Activated CD4-positive, alpha-beta T cell treated with anti-CD3 and anti-CD28 coated beads, Interleukin-2, amount 50 U/mL, for 1 hour (primary cell): ENCODE measurements at regions not wholly inside any gene's neighbourhood (a gene's known extent, or its start where the extent isn't known, plus 50 kb on each side); places are given as distances from the start of the nearest gene placed in this dataset.
"Not testable (repeated sequence)": the region's sequence is repeated elsewhere in the genome, so short reads cannot be mapped to it uniquely, and the experiment has no call there.

Source experiments
- DNase-seq: peaks from one replicate; pipeline ENCODE4 v3.0.0-alpha.2; 2020

DNA sequence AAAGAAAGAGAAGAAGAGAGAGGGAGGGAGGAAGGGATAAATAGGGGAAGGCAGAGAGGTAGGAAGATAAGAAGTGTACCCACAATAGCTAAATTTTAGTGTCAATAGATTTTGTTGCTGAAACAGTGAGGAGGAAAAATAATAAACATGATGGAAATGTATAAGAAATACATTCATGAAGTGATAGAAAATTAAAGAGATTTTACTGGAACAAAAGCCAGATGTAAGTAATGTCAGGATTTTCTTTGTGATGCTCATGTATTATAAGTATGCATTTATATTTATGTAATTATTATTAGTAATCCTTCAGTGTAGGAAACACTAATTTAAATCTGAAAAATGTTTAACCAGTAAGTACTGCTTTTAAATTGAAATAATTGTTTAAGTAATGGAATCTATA is 1125.2 kb upstream of the FANCL start:
- no peak for DNase-seq

DNA sequence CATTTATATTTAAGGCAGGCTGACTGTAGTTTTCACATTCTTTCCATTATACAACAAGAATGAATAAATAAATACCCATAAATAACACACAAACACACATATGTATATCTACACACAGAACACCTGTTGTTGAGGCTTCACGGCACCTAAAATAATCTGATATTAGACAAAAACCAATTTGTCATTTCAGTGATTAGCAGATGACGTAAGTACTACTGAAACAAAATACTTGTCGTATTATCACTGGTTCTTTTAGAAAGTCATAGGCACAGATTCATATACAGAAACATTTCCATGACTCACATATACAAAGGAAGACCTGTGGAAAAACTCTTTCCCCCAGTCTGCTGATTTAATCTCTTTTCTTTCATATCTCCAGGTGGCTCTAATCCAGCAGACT is 1113.4 kb upstream of the FANCL start:
- no peak for DNase-seq

DNA sequence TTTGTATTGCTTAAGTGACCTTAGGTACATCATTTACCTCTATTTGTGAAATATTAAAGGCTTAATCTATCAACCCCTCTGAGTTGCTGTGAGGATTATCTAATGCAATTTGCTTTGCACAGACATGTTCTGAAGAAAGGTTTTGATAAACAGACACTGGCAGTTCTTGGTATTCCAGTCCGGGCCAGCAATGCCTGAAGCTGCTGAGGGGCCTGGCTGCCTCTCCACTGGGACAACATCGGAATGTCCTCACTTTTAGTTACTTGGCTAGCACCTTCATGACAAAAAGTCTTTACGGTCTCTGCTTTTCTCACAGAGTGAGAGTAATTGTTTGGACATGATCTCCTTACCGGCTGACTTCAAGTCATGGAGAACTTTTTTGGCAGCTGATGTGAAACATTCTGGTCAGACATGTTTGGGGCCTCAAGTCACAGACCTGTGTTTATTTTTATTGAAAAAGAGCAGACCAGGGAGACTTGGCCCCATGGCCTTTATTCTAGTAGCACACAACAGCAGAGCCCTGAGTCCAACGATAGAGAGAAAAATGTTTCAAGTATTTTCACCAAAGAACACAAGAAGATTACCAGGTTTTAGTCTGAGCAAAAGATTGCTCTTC is 1112.3 kb upstream of the FANCL start:
- no peak for DNase-seq

DNA sequence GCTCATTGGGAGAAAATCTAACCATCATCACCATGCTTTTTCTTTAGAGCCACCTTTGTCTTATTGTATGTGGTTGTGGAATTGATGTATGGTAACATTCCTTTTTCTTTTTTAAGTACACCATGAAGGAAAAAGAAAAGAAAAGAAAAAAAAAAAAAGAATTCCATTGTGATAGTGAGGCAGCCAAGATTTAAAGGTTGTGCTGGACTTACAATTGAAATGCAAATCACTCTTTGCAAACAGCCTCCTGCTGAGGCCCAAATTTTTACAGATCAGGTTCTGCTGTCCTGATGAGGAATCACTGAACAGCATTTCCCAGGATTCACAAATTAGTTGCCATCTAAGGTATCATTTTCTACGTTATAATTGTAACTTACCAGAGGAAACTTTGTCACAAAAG is 1101.0 kb upstream of the FANCL start:
- DNase-seq, result no peak

DNA sequence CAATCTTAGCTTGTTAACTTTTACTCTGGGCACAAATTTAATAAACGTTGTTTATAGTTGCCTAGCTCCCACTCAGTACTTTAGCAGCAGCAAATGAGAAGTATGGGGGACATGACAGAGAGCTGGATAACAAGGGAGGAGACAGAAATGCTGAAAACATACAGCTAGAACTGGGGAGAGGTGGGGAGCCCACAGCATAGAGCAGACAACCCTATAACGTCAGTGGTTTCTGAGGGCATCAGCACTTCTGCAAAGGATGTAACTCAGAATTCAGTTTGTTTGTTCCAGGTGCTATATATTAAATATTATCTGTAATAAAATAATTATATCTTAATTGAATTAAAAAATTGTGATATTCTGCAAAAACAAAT is 1098.7 kb upstream of the FANCL start:
- DNase-seq, result no peak

DNA sequence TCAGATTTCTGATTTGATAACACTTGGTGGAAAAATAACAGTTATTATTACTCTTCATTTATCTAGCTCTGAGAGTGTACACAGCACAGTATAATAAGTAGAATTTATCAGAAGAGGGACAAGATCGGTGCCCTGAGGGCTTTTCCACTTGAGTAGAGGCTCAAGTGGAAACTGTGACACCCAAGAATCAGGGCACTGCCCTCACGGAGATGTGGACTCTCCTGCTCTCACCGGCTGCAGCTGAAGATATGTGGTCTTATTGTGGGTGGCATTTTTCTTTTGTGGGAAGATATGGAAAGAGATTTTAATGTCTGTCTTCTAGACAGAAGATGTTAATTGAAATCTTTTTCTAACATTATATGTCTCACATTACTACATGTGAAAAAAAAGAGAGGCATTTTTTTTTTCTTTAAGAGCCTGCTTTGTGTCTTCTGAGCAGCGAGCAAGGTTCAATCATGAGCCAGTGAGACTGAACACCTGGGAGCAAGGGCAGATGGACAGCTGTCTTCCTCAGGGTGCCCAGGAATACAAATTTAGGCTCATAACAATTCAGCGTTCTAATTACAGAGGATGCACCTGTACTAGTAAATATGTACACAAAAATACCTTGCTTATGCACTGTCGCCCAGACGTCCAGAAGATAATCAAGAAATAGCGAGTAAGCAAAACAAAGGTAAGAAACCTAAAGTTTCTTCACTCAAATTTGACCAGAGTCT is 1098.2 kb upstream of the FANCL start:
- no peak for DNase-seq

DNA sequence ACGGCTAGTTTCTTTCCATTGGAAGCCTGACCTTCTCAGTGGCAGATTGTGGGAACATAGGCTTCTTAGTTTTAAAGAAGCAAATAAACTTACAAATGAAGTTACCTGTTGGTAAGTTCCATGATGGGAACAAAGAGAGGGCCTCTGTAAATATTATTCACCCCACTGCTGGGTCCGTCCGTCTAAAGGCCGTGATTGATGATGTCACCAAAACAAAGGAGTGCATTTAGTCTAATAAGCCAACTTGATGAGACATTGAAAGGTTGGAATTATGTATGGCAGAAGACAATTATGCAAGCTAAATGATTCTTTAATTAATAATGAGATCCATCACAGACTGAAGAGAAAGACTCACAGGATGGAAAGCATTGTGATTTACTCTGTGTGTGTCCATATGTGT is 1091.9 kb upstream of the FANCL start:
- DNase-seq, result no peak

DNA sequence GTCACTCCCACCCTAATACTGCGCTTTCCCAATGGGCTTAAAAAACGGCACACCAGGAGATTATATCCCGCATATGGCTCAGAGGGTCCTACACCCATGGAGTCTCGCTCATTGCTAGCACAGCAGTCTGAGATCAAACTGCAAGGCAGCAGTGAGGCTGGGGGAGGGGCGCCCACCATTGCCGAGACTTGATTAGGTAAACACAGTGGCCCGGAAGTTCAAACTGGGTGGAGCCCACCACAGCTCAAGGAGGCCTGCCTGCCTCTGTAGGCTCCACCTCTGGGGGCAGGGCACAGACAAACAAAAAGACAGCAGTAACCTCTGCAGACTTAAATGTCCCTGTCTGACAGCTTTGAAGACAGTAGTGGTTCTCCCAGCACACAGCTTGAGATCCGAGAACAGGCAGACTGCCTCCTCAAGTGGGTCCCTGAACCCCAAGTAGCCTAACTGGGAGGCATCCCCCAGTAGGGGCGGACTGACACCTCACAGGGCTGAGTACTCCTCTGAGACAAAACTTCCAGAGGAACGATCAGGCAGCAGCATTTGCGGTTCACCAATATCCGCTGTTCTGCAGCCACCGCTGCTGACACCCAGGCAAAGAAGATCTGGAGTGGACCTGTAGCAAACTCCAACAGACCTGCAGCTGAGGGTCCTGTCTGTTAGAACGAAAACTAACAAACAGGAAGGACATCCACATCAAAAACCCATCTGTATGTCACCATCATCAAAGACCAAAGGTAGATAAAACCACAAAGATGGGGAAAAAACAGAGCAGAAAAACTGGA is 1085.6 kb upstream of the FANCL start:
- not testable (repeated sequence) for DNase-seq

DNA sequence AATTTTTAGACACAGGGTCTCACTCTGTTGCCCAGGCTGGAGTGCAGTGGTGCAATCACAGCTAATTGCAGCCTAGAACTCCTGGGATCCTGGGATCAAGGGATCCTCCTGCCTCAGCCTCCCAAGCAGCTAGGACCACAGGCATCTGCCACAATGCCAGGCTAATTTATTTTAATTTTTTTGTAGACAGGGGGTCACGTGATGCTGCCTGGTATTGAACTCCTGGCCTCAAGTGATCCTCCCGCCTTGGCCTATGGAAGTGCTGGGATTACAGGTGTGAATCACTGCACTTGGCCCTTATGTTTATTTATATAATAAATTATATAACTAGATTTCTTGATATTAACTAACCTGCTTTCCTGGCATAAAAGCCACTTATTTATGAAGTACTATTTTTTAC is 1081.7 kb upstream of the FANCL start:
- DNase-seq, result no peak

DNA sequence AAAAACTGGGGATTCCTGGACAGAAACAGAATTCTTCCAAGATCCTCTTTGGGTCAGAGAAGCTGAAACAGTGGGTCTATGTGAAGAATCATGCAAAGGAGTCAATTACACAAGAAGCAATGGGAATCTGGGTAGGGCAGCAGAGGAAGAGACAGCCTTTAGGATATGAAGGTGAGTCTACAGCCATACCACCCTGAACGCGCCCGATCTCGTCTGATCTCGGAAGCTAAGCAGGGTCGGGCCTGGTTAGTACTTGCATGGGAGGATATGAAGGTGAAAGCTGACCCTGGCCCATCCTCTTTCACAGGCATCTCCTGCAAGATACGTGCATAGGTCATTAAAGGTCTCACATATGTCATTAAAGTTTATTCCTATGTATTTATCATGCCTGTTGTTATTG is 1080.9 kb upstream of the FANCL start:
- DNase-seq, result no peak

DNA sequence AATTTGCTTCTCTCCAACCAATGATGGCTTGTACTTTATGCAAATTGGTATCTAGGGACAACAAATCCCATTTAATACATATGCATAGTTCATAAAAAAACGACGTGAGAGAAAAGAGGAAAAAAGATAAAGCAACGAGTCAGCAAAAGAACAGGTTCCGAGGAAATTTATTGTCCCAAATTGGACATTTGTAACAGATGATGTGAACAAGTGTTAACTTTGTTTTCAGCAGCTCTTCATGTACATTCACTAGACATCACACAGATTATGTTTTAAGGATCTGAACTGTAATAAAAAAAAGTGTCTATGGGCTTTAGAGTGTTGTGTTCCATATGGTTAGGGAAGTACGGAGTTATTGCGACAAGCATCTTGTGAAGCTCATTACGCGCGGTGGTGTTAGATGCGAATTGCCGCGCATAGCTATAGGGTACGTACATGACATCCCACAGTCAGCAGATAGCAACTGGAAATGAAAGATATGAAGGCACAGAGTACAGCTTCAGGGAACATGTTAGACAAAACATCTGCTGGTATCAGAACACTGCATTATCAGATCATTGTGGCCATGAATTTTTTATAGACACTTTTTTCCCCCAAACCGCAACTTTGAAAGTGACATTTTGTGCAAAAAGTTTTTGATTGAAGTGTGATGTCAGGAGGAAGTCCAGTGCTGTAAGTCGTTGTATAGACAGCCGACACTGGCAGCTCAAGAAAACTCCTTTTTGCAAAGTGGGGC is 1073.1 kb upstream of the FANCL start:
- DNase-seq, result no peak

DNA sequence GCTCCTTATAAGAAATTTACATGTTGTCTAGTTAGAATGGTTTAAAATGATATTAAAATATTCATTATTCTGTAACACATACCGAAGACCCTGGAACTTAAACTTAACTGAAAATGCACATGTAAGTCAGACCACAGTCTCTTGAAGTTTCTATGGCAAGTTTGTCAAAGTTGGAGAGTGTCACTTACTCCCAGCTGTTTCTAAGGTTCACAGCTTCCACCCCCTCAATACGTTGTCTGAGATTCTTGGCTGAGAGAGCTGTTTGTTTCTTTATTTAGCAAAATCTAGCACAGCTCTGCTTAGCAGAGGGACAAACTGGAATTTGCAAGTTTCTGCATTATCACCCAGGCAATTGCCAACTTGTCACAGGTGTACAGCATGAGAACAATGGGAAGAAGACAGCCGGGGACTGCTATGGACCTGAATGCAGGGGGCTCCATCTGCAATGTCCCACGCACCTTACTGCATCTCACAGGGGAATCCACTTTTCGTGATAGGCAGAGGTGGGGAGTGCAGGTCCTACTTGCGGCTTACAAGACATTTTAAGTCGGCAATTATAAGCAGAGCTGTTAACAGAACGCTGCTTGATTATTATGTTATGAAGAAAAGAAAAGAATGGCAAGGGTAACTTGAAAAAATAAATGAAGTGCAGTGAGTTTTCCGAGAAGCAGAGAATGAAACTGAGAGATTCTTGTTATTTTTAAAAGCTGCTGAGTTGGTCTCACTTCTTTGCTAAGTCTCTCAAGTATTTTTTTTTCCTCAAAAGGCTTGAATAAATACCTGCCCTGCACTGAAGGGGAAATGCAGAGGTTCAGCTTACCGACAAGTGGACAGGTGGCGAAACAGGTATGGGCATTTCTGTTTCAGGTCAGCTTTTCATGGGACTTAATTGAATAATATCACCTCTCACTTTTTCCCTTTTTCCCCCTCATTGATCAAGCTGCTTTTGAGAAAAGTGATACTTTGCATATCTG is 1072.1 kb upstream of the FANCL start:
- DNase-seq, result no peak

DNA sequence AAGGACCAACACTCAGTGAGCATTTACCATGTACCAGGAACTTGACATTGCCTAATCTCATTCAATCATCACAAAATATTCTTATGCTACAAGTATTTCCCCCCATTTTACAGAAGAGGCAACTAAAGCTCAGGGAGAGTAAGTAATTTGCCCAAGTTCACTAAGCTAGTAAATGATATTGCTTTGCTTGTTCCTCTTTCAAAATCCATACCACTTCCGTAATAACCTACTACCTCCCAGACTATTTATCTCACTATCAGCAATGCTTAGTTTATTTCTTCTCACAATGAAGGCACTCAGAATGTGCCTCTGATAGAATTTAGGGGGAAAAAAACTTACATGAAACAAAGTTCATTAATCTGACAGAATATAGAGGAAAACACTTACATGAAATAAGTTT is 1070.9 kb upstream of the FANCL start:
- DNase-seq, result no peak

DNA sequence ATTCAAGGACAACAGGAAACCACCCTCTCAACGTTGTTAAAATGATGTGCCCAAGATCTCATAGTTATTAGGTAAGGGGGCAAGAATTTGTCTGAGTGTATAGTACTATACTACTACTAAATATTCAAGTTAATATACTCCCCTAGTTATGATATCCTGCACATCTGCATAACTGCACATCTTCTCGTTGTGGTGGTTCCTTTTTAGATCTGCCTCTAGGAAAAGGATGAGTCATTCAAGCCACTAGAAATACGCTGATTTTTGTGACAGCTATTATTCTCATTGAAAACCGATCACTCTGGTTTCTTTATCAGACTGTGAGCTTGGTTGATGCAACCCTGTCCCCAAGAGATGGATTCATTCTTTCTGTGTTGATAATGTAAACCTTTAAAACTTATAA is 1067.0 kb upstream of the FANCL start:
- DNase-seq, result no peak

DNA sequence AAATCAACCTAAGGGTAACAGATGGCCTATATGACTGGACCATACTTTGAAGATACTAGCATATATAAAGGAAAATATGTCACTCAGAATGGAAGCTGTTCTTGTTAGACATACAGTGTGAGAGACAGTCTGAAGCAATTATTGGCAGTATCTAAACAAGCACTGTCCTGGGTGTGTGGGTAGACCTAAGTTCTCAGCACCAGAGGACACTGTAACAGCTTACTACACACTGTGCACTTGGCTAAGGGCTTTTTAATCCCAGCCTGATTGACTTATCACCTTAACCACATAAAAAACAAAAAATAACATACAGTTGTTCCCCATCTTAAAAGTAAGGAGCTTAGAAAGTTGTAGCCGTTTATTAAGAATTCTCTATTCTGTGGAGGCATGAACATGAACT is 1066.1 kb upstream of the FANCL start:
- no peak for DNase-seq

DNA sequence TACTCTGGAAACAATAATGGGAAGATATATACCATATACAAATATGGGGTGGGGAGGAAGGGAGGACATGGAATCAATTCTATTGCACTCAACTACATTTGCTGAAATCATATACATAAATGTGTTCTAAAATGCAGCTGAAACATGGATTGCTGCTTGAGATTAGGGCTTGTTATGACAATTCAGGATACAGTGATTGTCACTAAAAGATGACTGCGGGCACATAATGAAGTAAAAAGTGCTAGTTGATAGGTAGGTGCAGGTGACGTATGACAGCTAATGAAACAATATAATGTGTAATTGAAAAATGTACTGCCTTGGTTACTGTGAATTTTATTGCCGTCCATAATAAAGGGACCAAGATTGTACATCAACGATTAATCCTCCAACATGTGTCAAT is 1062.1 kb upstream of the FANCL start:
- DNase-seq, result no peak

DNA sequence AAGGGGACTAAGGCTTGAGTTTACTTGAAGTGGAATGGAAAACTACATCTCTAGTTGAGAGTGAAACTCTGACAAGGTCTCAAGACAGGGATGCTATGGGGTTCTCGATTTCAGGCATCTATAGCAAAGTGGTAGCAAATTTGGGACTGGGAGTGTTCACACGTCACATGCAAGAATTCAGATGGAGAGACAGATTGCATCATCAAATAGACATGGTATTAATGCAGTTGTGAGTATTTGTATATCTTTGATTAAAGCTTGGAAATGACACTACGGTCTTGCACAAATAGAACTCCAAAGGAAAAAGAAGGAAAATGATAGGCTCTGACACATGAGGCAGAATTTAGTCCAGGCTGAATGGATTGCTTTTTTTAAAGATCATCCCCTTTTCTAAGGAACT is 1061.6 kb upstream of the FANCL start:
- DNase-seq, result no peak

DNA sequence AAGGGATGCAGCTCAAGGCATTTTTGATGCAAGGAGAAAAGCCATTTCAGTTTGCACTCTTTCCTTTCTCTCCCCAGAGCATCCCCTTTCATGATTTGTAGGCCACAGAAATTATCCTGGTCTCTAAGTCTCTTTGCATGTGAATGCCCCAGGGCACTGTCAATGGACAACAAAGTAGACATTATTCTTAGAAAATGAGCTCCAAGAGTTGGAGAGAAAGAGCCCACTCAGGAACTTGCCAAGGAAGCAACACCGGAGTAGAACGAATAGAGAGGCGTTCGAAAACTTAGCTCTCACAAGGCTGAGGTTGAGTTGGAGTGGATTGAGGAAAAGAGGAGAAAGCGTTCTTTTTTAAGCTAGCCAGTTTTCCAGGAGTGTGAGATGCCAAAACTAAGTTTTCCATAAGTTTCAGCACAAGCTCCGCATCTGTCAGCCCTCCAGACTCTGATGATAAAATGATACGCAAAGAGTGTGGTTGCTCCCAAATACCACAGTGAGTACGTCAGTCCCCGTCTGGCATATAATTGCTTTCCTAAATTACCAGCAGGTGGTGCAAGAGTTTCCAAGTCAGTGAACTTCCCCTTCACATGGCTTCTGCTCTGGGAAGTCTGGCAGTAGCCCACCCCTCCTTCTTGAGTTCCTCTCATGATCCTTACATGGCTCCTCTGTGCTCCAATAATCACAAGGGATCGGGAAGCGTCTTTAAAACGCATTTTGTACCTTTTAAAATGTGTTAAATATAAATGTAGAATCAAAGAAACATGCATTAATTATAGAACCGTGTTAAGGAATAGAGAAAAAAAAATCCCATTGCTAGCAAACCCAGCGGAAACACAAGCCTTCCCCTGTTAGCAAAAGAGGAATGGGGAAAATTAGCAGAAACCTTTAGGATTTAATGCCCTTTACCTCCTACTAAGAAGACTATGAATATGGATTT is 1060.6 kb upstream of the FANCL start:
- DNase-seq, result no peak

DNA sequence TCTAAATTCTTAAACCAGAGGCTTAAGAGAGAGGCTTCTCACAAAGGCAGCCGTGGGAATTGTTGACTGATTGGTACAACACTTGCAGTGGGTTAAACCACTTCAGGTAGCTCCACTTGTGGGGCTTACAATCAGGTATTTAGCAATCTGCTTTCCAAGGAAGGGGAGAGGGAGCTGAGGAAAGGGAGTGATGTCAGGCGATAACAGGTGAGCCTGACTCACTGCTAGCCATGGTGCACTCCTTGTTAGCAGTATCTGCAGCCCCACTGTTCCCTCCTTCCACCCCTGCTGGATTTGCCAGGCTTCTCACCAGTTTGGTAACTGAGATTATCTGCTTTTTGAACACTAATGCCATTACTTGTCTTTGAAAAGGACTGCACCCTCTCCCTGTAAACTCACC is 1056.7 kb upstream of the FANCL start:
- no peak for DNase-seq

DNA sequence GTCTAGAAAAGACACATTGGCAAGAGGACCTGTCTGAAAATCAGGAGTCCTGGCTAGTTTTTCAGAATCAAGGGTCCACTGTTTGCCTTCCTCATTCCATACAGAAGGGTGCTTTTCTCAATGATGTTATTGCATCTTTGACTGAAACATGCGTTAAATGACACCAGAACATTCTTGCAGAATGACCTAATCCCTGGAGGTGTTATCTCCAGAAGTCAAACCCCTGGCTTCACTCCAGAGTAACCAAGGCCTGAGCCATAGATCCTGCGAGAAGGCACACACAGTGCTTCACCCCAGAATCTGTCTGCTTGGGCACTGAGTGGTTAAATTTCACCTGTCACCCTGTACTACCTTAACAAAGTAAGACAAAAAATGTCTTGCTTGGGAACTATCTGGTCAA is 1055.2 kb upstream of the FANCL start:
- DNase-seq, result no peak

DNA sequence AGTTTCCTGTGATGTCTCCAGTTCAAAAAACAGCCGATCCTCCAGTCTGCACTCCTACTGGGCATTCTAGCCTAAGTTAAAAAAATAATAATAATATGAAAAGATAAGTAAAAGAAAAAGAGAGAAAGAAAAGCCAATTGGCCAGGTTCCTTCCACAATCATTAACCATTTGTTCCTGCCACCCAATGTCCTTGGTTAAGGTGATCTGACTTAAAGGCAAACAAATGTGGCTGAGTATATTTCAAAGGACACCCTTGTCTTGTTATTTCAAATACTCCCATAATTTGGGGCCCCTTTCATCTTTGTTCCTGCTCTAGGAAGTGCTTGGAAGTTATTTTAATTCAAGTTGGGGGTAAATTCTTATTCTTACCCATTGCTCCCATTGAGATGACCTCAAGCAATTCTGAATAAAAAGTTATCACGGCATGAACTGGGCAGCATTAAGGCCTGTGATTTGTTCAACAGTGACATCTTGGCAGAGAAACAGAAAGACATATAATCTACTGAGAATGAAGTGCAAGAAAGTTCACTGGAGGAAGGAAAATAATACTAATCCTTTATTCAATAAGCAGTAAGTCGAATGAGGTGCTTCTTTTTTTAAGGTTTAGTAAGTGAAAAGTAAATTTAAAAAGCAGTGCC is 1054.5 kb upstream of the FANCL start:
- no peak for DNase-seq
